Right lobe of liver (tissue), 6 donors: ENCODE measurements at regions not wholly inside any gene's neighbourhood (a gene's known extent, or its start where the extent isn't known, plus 50 kb on each side); places are given as distances from the start of the nearest gene placed in this dataset.
A peak's percentile ranks its signal among the peaks of the same experiment; 100 is the strongest.

Experiments
- ATAC-seq, 4 donors: fragments of 200-7000 bp; cut with Tn5 transposase; one replicate each; pipeline ENCODE4 v1.9.1; 2020; ENCODE audit warnings: mild to moderate bottlenecking in 4 of 4, moderate library complexity in 4 of 4
- DNase-seq, 3 donors: peaks; one replicate each; pipeline ENCODE4 v3.0.0-alpha.2; 2020
- H3K27ac ChIP-seq, 3 donors: fragments of 200-600 bp; one replicate each; pipeline ENCODE4 v1.8.0; 2022
- H3K27me3 ChIP-seq, 2 donors: fragments of 200-600 bp; one replicate each; pipeline ENCODE4 v1.8.0; 2022
- H3K36me3 ChIP-seq, 4 donors: fragments of 200-600 bp; sonication (generic) in 1 of 4; one replicate each; pipeline versions ENCODE4 v1.5.1 to v1.8.0; 2017 to 2022; ENCODE audit warnings: control low read depth in 1 of 4
- H3K4me1 ChIP-seq, 4 donors: fragments of 200-600 bp; sonication (generic) in 1 of 4; one replicate each; pipeline versions ENCODE4 v1.5.1 to v1.8.0; 2017 to 2022; ENCODE audit warnings: control low read depth in 1 of 4
- H3K4me3 ChIP-seq, 3 donors: fragments of 200-600 bp; one replicate each; pipeline ENCODE4 v1.8.0; 2022
- H3K9me3 ChIP-seq, 4 donors: fragments of 200-600 bp; sonication (generic) in 1 of 4; one replicate each; pipeline versions ENCODE4 v1.5.1 to v1.8.0; 2017 to 2022; ENCODE audit warnings: control low read depth in 1 of 4
- POLR2A ChIP-seq: fragments of 450-650 bp; IDR thresholded peaks from one replicate; pipeline ENCODE4 v1.6.1; 2017; ENCODE audit warnings: antibody characterized with exemption, mild to moderate bottlenecking
- WGBS: methylation state at CpG from one replicate; pipeline ENCODE4 v1.1.6; 2018; ENCODE audit warnings: low coverage, low lambda C conversion rate; ENCODE audit not compliant: insufficient coverage; ENCODE audit errors: missing lambda C conversion rate; 5-methylcytosine and 5-hydroxymethylcytosine counted together
- intact Hi-C, 2 donors: fragments of 100-400 bp; cut with DNase I; formaldehyde crosslinking; loops; one replicate each; pipeline versions ENCODE4 v1.11.2 to v1.14.1; 2022
- TF ChIP-seq, protein P1 (sequence below), 4 donors: fragments of 200-600 bp in 3 of 4; fragments of 450-650 bp in 1 of 4; IDR thresholded peaks; one replicate each; pipeline versions ENCODE4 v1.5.1 to v1.8.0; 2016 to 2022; ENCODE audit warnings: antibody characterized with exemption in 4 of 4, mild to moderate bottlenecking in 2 of 4
- donor health status: DM: no; HTN: yes; CAD: no.
- donor health status: DM: no; HTN: no; CAD: no.
- donor health status: DM: no; HTN: no; CAD: no.
- donor health status: DM: no; HTN: yes; CAD: no.
- donor health status: DM: no; HTN: yes; CAD: no.

DNA sequence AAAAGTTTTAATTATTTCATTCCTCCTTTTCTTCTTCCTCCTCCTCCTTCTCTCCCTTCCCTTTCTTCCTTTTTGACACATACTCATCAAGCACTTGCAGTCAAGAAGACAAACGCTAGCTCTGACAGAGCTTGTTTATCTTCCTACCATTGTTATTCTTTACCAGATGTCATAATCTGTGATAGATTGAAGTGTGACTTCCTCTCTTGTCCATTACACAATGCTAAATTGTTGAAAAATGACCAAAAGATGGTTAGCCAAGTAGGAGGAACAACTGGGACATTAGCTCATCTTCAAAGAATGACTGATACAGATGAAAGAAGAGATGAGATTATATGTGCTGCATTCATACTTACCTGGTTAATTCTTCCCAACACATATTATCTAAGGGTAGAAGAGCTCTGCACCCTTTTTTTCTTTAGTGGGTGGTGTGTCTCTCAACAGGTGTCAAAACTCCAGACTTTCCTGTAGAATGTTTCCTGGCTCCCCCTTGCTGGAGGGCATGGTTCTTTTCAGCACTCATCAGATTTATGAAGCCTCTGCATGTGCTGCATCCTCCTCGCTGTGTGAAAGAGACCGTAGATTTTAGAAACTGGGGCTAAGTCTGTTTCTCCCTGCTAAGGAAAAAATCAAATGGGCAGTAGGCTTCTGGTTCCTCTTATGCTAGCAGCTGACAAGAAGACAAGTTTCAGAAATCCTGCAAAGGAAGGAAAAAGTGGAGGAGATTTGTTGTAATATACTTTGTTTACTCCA lies 147.1 kb downstream of the TMX1 start:
- Histone ChIP-seq H3K36me3 (no peaks in the 10 kb centered on the region), H3K4me3 (no peak overlapping the region), H3K4me1 (peaks cover 0 to 6% (median 0%) of the 10 kb centered on the region in 4 donors), H3K27ac (no peak overlapping the region), H3K27me3 (no peaks in the 10 kb centered on the region), H3K9me3 (no peaks in the 10 kb centered on the region)
- TF ChIP-seq POLR2A, result no peak
- TF ChIP-seq, protein P1, sequence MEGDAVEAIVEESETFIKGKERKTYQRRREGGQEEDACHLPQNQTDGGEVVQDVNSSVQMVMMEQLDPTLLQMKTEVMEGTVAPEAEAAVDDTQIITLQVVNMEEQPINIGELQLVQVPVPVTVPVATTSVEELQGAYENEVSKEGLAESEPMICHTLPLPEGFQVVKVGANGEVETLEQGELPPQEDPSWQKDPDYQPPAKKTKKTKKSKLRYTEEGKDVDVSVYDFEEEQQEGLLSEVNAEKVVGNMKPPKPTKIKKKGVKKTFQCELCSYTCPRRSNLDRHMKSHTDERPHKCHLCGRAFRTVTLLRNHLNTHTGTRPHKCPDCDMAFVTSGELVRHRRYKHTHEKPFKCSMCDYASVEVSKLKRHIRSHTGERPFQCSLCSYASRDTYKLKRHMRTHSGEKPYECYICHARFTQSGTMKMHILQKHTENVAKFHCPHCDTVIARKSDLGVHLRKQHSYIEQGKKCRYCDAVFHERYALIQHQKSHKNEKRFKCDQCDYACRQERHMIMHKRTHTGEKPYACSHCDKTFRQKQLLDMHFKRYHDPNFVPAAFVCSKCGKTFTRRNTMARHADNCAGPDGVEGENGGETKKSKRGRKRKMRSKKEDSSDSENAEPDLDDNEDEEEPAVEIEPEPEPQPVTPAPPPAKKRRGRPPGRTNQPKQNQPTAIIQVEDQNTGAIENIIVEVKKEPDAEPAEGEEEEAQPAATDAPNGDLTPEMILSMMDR (IDR thresholded peaks at IDR 0.05), result no peak
- 42% methylated on average over 2 of the region's 3 CpGs for WGBS
- DNase-seq, result no peak
- ATAC-seq, result peak in 1 of 4 donors; percentile 86
- intact Hi-C loops, result no loop called here

DNA sequence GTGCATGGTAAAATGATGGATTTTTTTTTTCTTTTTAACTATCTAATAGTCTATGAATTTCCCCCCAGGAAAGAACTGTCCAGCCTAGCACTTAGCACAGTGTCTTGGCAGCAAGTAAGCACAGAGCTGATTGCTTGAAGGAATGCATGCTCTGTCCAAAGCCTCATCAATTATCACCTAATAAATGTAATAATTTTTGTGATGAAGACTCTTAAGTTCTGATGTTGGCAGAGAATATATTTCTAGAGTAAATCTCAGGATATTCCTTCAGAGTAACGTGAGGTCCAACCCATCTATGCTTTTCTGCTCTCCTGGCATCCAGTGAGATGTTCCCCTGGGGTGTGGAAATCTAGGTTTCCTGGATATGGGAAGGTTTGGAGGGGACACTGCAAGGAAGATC lies 152.4 kb downstream of the TMX1 start:
- TF ChIP-seq, protein P1 (IDR thresholded peaks at IDR 0.05), result no peak
- TF ChIP-seq POLR2A, result no peak
- Histone ChIP-seq H3K4me1 (no peaks in the 10 kb centered on the region), H3K36me3 (no peaks in the 10 kb centered on the region), H3K4me3 (no peak overlapping the region), H3K9me3 (no peaks in the 10 kb centered on the region), H3K27ac (no peak overlapping the region), H3K27me3 (no peaks in the 10 kb centered on the region)
- ATAC-seq, result no peak
- 31% methylated on average over 1 of the region's 1 CpG for WGBS
- DNase-seq, result no peak
- intact Hi-C loops, result no loop called here

DNA sequence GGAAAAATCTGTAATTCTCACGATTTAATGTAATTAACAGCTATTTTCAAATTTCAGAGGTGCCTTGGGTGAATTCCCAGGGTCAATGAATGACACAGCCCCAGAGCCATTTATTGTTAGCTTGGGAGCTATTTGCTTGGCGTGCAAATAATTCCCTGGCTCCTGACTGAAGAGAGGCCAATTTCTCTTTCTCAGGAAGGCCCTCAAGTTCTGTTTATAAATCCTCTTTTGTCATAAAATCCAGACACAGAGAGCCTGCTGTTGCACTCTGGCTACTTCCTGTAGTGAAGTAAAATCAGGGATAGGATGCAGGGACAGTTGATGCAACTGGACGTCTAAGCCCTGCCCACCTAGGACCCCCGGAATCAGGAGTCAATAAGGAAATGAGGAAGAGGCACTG lies 154.3 kb downstream of the TMX1 start:
- WGBS, result 51% methylated on average over 4 of the region's 4 CpGs
- no peak for DNase-seq
- Histone ChIP-seq H3K27me3 (no peaks in the 10 kb centered on the region), H3K36me3 (no peaks in the 10 kb centered on the region), H3K9me3 (no peaks in the 10 kb centered on the region), H3K4me1 (no peaks in the 10 kb centered on the region), H3K27ac (no peak overlapping the region), H3K4me3 (no peak overlapping the region)
- TF ChIP-seq, protein P1 (IDR thresholded peaks at IDR 0.05), result no peak
- no peak for TF ChIP-seq POLR2A
- ATAC-seq, result no peak
- intact Hi-C loops, result no loop called here

DNA sequence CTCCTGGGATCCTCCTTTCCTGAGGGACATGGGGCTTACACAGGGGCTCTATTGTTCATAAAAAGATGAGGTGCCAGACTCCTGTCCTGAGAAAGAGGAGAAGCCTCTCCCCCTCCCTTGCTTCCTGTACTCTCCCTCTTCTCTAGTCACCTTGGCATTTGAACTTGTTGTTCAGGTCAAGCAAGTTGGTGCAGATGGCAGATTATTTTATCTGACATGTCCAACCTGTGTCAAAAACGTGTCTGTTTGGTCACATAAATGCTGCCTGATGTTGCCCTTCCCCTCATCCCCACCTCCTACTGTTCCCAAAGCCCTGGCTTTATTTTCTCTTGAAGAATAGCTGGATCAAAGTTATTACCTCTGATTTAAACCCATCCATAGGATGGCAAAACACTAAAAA lies 154.8 kb downstream of the TMX1 start:
- Histone ChIP-seq H3K27ac (no peak overlapping the region), H3K4me3 (no peak overlapping the region), H3K36me3 (no peaks in the 10 kb centered on the region), H3K27me3 (no peaks in the 10 kb centered on the region), H3K4me1 (no peaks in the 10 kb centered on the region), H3K9me3 (no peaks in the 10 kb centered on the region)
- intact Hi-C loops, result no loop called here
- ATAC-seq, result no peak
- DNase-seq, result no peak
- 40% methylated on average over 1 of the region's 1 CpG for WGBS
- TF ChIP-seq, protein P1 (IDR thresholded peaks at IDR 0.05), result no peak
- no peak for TF ChIP-seq POLR2A
